NB4 (cell line): ENCODE measurements at regions not wholly inside any gene's neighbourhood (a gene's known extent, or its start where the extent isn't known, plus 50 kb on each side); places are given as distances from the start of the nearest gene placed in this dataset.
A peak's percentile ranks its signal among the peaks of the same experiment; 100 is the strongest.

Experiments used
- DNase-seq: peaks from one replicate; pipeline ENCODE4 v3.0.0; 2010; ENCODE audit warnings: low read depth
- H3K4me3 ChIP-seq: one replicate; pipeline ENCODE4 v1.5.1; 2011; ENCODE audit warnings: mild to moderate bottlenecking, low read depth, low read length, moderate library complexity
- CTCF ChIP-seq: IDR thresholded peaks from one replicate; pipeline ENCODE4 v1.5.1; 2012; ENCODE audit warnings: low read depth, low read length
- MAX ChIP-seq: IDR thresholded peaks from 2 replicates; pipeline ENCODE4 v1.6.1; 2011; ENCODE audit warnings: low read depth, low read length
- MYC ChIP-seq: IDR thresholded peaks from 2 replicates; pipeline ENCODE4 v1.6.1; 2011; ENCODE audit warnings: low read depth, low read length
- POLR2A ChIP-seq: IDR thresholded peaks from 2 replicates; pipeline ENCODE4 v1.6.1; 2011; ENCODE audit warnings: mild to moderate bottlenecking; ENCODE audit not compliant: insufficient read length; ENCODE audit errors: extremely low read depth

- TF ChIP-seq MAX (no peak), POLR2A (no peak), CTCF (no peak), MYC (no peak)
- H3K4me3 ChIP-seq = no peak overlapping the region
- no peak for DNase-seq
Observed at GRCh38 chr10:129094861-129095260, 372.2 kb upstream of the MGMT start.

GRCh38 chr10:129095680-129096064 lies 371.4 kb upstream of the MGMT start:
- H3K4me3 ChIP-seq = no peak overlapping the region
- TF ChIP-seq POLR2A = no peak
- TF ChIP-seq CTCF = no peak
- TF ChIP-seq MYC = no peak
- no peak for TF ChIP-seq MAX
- no peak for DNase-seq

- TF ChIP-seq POLR2A (no peak), MAX (no peak), MYC (no peak), CTCF (no peak)
- H3K4me3 ChIP-seq = no peak overlapping the region
- peak; percentile 21 for DNase-seq
Observed at GRCh38 chr10:129096065-129096984, 370.7 kb upstream of the MGMT start.

GRCh38 chr10:129097776-129098330 lies 369.2 kb upstream of the MGMT start:
- TF ChIP-seq MYC (no peak), CTCF (no peak), POLR2A (no peak)
- H3K4me3 ChIP-seq = no peak overlapping the region
- DNase-seq = no peak

GRCh38 chr10:129098517-129098916 lies 368.5 kb upstream of the MGMT start:
- DNase-seq = no peak
- no peak for TF ChIP-seq POLR2A
- no peak for TF ChIP-seq CTCF
- no peak for TF ChIP-seq MYC
- no peak for TF ChIP-seq MAX
- no peak overlapping the region for H3K4me3 ChIP-seq
